Left ventricle myocardium inferior (tissue), 1 donor: ENCODE measurements at regions not wholly inside any gene's neighbourhood (a gene's known extent, or its start where the extent isn't known, plus 50 kb on each side); places are given as distances from the start of the nearest gene placed in this dataset.

Experiments
- DNase-seq: peaks from one replicate; pipeline ENCODE4 v3.0.0-alpha.2; 2020
- H3K27ac ChIP-seq: fragments of 200-600 bp; replicated peaks from 2 replicates; pipeline ENCODE4 v1.8.0; 2021
- H3K27me3 ChIP-seq: fragments of 200-600 bp; 2 replicates; pipeline ENCODE4 v1.8.0; 2021; ENCODE audit warnings: low read depth
- H3K36me3 ChIP-seq: fragments of 200-600 bp; 2 replicates; pipeline ENCODE4 v1.8.0; 2021
- H3K4me1 ChIP-seq: fragments of 200-600 bp; 2 replicates; pipeline ENCODE4 v1.8.0; 2021
- H3K4me3 ChIP-seq: fragments of 200-600 bp; 2 replicates; pipeline ENCODE4 v1.8.0; 2021; ENCODE audit warnings: mild to moderate bottlenecking, moderate library complexity
- H3K9me3 ChIP-seq: fragments of 200-600 bp; replicated peaks from 2 replicates; pipeline ENCODE4 v1.8.0; 2021
- intact Hi-C: fragments of 100-400 bp; cut with micrococcal nuclease; formaldehyde crosslinking; loops from one replicate; pipeline ENCODE4 v1.11.0; 2022
- TF ChIP-seq, protein P1 (sequence below): fragments of 200-600 bp; IDR thresholded peaks from 2 replicates; pipeline ENCODE4 v1.8.0; 2021; ENCODE audit warnings: antibody characterized with exemption, mild to moderate bottlenecking, borderline replicate concordance
- donor health status: DM: no; HTN: yes; CAD: no; lungs with severe emphysema.

DNA sequence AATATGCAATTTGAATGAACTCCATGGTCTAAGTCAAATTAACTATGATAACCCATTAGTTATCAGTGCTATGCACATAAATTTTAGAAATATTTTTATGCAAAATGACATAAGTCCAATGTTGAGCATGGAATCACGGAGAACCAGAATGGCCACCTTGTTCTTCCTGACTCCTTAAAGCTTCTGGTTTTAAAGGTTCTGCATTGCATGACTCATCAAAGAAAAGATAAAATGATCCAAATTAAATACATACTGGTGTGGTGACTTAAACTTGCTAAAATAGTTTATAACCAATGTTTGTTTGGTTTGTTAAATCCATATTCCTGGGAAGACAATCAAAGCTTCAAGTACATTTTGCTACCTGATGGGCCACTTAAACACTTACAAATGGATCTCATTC, 1146.9 kb upstream of the NRXN1 start:
- no peak for DNase-seq
- no peaks in the 10 kb centered on the region for H3K4me1 ChIP-seq
- H3K4me3 ChIP-seq, result no peak overlapping the region
- intact Hi-C loops, result no loop called here
- peaks cover 14% of the 10 kb centered on the region for H3K9me3 ChIP-seq
- no peaks in the 10 kb centered on the region for H3K36me3 ChIP-seq
- H3K27me3 ChIP-seq, result no peaks in the 10 kb centered on the region
- H3K27ac ChIP-seq, result no peak overlapping the region
- TF ChIP-seq, protein P1, sequence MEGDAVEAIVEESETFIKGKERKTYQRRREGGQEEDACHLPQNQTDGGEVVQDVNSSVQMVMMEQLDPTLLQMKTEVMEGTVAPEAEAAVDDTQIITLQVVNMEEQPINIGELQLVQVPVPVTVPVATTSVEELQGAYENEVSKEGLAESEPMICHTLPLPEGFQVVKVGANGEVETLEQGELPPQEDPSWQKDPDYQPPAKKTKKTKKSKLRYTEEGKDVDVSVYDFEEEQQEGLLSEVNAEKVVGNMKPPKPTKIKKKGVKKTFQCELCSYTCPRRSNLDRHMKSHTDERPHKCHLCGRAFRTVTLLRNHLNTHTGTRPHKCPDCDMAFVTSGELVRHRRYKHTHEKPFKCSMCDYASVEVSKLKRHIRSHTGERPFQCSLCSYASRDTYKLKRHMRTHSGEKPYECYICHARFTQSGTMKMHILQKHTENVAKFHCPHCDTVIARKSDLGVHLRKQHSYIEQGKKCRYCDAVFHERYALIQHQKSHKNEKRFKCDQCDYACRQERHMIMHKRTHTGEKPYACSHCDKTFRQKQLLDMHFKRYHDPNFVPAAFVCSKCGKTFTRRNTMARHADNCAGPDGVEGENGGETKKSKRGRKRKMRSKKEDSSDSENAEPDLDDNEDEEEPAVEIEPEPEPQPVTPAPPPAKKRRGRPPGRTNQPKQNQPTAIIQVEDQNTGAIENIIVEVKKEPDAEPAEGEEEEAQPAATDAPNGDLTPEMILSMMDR, result no peak

DNA sequence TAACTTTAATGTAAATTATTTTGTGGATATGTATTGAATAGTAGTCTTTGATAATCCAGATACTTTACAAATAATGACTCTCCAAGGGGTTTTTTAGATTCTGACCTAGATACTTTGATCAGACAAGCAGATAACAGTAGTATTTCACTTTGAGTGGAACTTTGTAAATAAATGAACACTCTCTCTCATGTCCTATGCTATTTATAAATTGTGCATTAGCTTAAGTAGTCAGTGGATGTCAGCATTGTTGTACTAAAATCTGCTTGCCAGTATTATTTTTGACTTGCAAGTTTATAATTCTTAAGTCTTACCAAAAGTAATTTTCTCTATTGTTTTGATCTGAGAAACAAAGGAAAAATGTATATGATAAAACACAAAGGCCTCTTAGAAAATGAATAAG, 1113.1 kb upstream of the NRXN1 start:
- H3K27me3 ChIP-seq, result no peaks in the 10 kb centered on the region
- peaks cover 3% of the 10 kb centered on the region for H3K4me1 ChIP-seq
- no peak overlapping the region for H3K4me3 ChIP-seq
- H3K27ac ChIP-seq, result no peak overlapping the region
- H3K36me3 ChIP-seq, result no peaks in the 10 kb centered on the region
- H3K9me3 ChIP-seq, result no peaks in the 10 kb centered on the region
- intact Hi-C loops, result no loop called here
- no peak for DNase-seq
- TF ChIP-seq, protein P1, result no peak

DNA sequence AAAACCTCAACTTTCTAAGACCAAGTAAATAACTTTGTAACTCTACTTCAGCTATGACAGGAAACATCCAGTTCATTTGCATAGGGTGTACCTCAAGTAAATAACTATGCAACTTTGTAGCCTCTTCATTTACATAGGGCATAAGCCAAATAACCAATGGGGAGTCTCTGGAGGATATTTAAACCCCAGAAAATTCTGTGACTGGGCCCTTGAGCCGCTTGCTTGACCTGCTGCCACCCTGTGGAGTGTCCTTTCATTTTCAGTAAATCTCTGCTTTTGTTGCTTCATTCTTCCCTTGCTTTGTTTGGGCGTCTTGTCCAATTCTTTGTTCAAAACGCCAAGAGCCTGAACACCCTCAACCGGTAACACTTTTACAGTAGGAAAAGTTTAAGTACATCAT, 1112.7 kb upstream of the NRXN1 start:
- H3K4me1 ChIP-seq, result peaks cover 3% of the 10 kb centered on the region
- no peak overlapping the region for H3K4me3 ChIP-seq
- TF ChIP-seq, protein P1, result no peak
- no peak for DNase-seq
- H3K27me3 ChIP-seq, result no peaks in the 10 kb centered on the region
- no peak overlapping the region for H3K27ac ChIP-seq
- H3K9me3 ChIP-seq, result no peaks in the 10 kb centered on the region
- intact Hi-C loops, result no loop called here
- H3K36me3 ChIP-seq, result no peaks in the 10 kb centered on the region

DNA sequence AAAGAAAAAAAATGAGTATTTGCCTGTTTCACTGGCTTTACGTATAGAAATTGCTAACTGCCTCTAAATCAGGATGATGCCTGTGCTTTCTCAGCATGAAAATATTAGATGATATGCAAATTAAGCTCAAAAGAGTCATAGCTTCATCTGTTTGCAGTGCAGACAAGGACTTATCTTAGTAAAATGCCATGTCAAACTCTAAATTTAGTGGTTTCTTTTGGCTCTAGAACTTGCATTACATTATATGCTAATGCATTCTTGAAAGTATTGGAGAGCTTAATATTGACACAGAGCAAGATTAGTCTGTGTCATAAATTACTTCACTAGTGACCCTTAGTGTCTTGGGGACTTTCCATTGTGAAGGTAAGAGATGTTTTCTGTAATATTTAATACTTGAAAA, 1109.1 kb upstream of the NRXN1 start:
- Histone ChIP-seq H3K4me3 (no peak overlapping the region), H3K27me3 (no peaks in the 10 kb centered on the region), H3K4me1 (peaks cover 3% of the 10 kb centered on the region), H3K27ac (no peak overlapping the region), H3K9me3 (no peaks in the 10 kb centered on the region), H3K36me3 (no peaks in the 10 kb centered on the region)
- TF ChIP-seq, protein P1, result no peak
- intact Hi-C loops, result no loop called here
- DNase-seq, result no peak

DNA sequence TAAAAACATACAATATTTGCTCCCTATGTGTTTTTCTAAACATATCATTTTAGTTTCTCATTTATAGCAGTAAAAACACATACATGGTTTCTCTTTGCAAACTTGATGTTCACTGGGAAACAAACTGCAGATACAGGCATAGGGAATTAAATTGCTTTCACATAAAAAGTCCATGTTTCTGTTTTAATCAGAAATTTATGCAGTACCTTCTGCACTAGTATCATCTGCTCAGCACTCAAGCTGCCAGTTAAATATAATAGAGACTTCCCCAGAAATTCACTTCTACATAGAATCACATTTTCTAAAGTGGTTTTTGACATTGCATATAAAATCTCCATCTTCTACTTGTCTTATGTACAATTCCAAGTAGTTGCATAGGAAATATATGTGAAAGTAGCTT, 1107.3 kb upstream of the NRXN1 start:
- no peak overlapping the region for H3K4me3 ChIP-seq
- intact Hi-C loops, result no loop called here
- no peaks in the 10 kb centered on the region for H3K36me3 ChIP-seq
- DNase-seq, result no peak
- TF ChIP-seq, protein P1, result no peak
- peaks cover 3% of the 10 kb centered on the region for H3K4me1 ChIP-seq
- H3K9me3 ChIP-seq, result no peaks in the 10 kb centered on the region
- H3K27me3 ChIP-seq, result no peaks in the 10 kb centered on the region
- H3K27ac ChIP-seq, result no peak overlapping the region

DNA sequence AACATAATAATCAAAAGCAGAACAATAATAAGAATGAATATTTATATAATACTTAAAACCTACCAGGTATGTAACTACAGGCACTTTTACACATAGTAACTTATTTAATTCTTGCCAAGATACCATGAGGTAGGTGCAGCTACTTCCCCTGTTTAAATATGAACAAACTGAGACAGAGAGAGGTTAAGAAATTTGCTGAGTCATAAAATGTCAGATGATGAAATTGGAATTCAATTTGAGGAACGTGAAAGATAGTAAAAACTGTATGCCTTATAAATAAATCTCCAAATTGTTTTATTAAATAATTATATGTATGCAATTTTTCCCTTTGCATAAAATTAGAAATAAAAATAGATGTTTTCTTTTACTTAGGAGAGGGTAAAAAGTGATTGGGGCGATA, 1103.3 kb upstream of the NRXN1 start:
- TF ChIP-seq, protein P1, result no peak
- Histone ChIP-seq H3K36me3 (no peaks in the 10 kb centered on the region), H3K4me1 (no peaks in the 10 kb centered on the region), H3K9me3 (peaks cover 9% of the 10 kb centered on the region), H3K27me3 (no peaks in the 10 kb centered on the region), H3K27ac (no peak overlapping the region), H3K4me3 (no peak overlapping the region)
- DNase-seq, result no peak
- intact Hi-C loops, result no loop called here
